G401.6 (cell line): ENCODE measurements at regions not wholly inside any gene's neighbourhood (a gene's known extent, or its start where the extent isn't known, plus 50 kb on each side); places are given as distances from the start of the nearest gene placed in this dataset.
"Not testable (repeated sequence)": the region's sequence is repeated elsewhere in the genome, so short reads cannot be mapped to it uniquely, and the experiment has no call there.

Experiments used
- FAIRE-seq: peaks from 2 replicates; lab custom pipeline; 2012; peaks lifted over from hg19 to GRCh38; lab: Jason Lieb, UNC

DNA sequence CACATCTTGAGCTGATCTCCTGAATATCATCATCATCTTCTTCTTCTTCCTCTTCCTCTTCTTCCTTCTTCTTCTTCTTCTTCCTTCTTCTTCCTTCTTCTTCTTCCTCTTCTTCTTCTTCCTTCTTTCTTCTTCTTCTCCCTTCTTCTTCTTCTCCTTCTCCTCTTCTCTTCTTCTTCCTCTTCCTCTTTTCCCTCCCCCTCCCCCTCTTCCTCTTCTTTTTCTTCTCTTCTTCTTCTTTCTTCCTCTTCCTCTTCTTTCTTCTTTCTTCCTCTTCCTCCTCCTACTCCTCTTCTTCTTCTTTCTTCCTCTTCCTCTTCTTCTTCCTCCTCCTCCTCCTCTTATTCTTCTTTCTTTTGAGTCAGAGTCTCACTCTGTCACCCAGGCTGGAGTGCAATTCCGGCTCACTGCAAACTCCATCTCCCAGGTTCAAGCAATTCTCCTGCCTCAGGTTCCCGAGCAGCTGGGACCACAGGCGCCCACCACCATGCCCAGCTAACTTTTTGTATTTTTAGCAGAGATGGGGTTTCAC lies 197.9 kb upstream of the NANOGP8 start:
- FAIRE-seq = no peak

GRCh38 chr15:35281515-35281914 lies 196.4 kb upstream of the NANOGP8 start:
- no peak for FAIRE-seq

GRCh38 chr15:35279811-35280210 lies 194.7 kb upstream of the NANOGP8 start:
- FAIRE-seq = no peak

GRCh38 chr15:35271371-35272043 lies 186.4 kb upstream of the NANOGP8 start:
- FAIRE-seq = no peak

GRCh38 chr15:35260941-35261340 lies 175.8 kb upstream of the NANOGP8 start:
- no peak for FAIRE-seq

- peak; percentile 89 for FAIRE-seq
Measured at GRCh38 chr15:35260274-35260673, 175.2 kb upstream of the NANOGP8 start.

- FAIRE-seq = peak; percentile 84
Measured at GRCh38 chr15:35256551-35256950, 171.5 kb upstream of the NANOGP8 start.

GRCh38 chr15:35256141-35256540 lies 171.0 kb upstream of the NANOGP8 start:
- FAIRE-seq = no peak

- not testable (repeated sequence) for FAIRE-seq
Measured at GRCh38 chr15:35254908-35255307, 169.8 kb upstream of the NANOGP8 start.

DNA sequence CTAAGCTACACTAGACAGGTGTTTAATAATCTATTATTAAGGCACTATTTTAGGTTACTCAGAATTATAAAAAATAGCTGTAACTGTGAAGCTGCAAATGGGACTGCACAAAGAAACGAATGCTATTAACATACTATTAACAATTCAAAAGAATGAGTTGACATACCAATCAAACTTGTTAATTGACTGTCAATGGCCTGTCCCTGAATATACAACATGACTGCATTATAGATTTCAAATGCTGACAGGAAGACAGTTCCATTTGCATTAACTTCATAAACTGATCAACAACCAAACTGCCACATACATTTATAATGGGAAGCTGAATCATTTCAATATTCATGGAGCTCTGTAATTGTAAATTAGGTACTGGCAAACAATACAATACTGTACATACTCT lies 169.0 kb upstream of the NANOGP8 start:
- FAIRE-seq = no peak

- FAIRE-seq = peak; percentile 82
Measured at GRCh38 chr15:35252351-35252865, 167.3 kb upstream of the NANOGP8 start.

DNA sequence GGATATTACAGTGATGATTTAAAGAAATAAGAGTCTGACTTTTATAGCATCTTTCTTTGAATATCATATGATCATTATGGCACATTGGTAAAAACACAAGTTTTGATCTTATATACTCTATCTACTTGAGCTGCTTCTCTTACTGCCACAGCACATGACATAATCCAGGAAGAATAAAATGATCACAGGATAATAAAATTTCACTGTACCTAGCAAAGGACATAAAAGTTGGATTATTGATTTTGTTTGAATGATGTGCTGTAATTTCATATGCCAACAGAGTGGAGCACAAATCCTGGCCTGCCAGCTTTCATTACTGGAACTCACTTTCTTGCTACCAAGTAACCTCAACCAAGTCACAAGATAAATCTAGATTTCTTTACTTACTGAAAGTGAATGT lies 162.1 kb upstream of the NANOGP8 start:
- peak; percentile 46 for FAIRE-seq

DNA sequence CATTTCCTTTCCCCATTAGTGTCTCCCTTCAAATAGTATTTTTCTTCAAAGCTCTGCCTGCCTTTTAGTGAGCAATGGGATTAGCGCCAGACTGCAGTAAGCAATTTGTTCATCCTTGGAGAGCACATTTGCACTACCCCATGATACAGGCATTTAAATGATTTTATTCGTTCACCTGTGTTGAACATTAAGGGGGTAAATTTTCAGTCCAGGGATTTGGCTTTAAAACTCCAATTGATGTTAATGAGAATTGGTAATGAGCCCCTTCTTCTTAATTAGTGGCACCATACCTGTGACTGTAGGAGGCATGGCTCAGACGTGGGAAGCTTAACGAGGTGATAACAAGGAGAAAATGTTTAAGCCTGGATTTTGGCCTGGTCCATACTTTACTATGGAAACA lies 161.4 kb upstream of the NANOGP8 start:
- peak; percentile 97 for FAIRE-seq

GRCh38 chr15:35245681-35246080 lies 160.6 kb upstream of the NANOGP8 start:
- FAIRE-seq = peak; percentile 76

DNA sequence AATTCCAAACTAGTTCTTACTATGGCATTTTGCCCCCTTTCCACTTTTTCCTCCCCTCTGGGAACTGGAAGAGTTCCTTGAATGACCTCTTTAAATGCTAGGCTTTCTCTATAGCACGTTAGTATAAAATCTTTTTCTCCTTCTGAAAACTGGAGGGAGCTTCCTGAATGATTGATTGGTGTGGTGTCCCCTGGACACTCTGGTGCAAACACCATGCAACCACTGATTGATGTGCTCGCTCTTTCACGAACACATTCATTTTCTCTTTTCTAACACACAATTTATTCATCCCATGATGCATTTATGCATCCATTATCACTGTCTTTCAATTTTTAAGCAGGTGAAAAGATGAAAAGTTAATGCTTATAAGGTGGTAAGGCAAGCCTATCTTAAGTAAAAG lies 159.1 kb upstream of the NANOGP8 start:
- peak; percentile 94 for FAIRE-seq

- no peak for FAIRE-seq
Measured at GRCh38 chr15:35243758-35244157, 158.7 kb upstream of the NANOGP8 start.

DNA sequence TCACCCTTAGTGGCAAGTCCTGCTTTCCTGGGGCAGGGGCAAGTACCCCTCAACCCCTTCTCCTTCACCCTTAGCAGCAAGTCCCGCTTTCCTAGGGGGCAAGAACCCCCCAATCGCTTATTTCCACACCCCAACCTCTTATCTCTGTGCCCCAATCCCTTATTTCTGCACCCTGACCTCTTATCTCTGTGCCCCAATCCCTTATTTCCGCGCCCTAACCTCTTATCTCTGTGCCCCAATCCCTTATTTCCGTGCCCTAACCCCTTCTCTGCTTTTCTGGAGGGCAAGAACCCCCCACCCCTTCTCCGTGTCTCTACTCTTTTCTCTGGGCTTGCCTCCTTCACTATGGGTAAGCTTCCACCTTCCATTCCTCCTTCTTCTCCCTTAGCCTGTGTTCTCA lies 154.6 kb upstream of the NANOGP8 start:
- FAIRE-seq = not testable (repeated sequence)

- FAIRE-seq = peak; percentile 71
Measured at GRCh38 chr15:35238448-35238847, 153.4 kb upstream of the NANOGP8 start.

GRCh38 chr15:35229085-35229484 lies 144.0 kb upstream of the NANOGP8 start:
- FAIRE-seq = no peak

DNA sequence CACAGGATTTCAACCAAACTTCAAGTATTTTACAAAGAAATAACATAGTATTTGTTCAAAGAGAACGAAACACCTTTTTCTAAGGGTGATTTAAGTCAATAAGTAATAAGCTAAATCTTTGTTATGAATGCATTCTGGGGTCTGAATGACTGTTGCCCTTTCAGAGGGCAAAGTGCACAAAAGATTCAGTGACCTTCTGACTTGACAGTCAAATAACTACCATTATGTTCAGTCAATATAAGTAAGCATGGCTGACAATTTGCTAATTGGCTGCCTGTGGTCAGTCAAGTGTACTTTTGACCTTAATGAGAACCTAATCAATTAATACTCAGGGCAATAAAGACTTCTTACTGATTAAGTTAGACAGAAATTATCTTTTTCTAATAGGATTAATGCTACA lies 133.1 kb upstream of the NANOGP8 start:
- no peak for FAIRE-seq

DNA sequence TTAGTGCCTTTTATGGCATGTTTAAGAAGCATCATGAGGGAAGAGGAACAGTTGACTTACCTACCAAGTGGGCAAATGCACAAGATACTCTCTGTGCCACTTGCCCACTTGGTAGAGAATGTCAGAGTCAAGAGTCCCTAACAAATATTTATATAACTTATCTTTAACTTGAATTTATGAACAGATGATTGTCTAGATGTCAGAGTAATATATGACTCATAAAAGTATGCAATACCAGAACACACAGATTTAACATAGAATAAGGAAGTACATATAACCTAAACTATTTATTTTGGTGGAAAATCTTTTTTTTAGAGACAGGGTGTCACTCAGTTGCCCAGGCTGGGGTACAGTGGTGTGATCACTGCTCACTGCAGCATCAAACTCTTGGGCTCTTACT lies 130.0 kb upstream of the NANOGP8 start:
- FAIRE-seq = no peak

DNA sequence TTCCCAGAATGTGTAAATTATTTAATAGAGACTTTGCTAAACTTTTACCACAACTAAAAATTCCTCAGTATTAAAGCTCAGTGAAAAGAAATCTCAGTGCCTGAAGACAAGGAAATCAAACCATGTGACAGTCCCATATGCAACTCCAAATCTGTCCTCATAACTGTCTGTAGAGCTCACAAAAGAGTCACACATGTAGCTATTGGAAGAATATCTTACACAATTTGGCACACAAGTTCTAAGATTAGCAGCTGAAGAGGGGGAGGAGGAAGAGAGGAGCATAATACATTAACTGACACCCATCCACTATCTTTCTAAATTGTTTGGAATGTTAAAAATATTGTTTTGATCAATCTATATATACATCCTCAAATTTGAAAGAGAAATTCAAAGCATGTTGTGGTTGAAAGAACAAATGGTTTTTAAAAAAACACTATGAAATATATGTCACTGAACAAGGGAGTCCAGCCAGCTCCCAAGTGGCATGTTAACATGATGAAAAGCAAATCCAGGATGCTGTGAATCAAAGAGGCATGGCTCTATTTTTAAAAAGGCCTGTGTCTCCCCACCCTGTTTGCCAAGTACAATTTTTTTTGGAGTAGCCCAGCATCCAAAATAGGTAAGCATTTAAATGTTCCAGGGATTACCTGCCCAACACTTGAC lies 126.3 kb upstream of the NANOGP8 start:
- no peak for FAIRE-seq

- no peak for FAIRE-seq
Measured at GRCh38 chr15:35210370-35210769, 125.3 kb upstream of the NANOGP8 start.

GRCh38 chr15:35209838-35210237 lies 124.7 kb upstream of the NANOGP8 start:
- FAIRE-seq = no peak
